ENCODE measurements at regions not wholly inside any gene's neighbourhood (a gene's known extent, or its start where the extent isn't known, plus 50 kb on each side); places are given as distances from the start of the nearest gene placed in this dataset.

- TF ChIP-seq CTCF (IDR thresholded peaks at IDR 0.05), result no peak
- TF ChIP-seq POLR2A (IDR thresholded peaks at IDR 0.05), result no peak
These were observed 152.6 kb downstream of the TFPI2 start for GRCh38 chr7:93737953-93738352.
